ENCODE measurements at regions not wholly inside any gene's neighbourhood (a gene's known extent, or its start where the extent isn't known, plus 50 kb on each side); places are given as distances from the start of the nearest gene placed in this dataset.

DNA sequence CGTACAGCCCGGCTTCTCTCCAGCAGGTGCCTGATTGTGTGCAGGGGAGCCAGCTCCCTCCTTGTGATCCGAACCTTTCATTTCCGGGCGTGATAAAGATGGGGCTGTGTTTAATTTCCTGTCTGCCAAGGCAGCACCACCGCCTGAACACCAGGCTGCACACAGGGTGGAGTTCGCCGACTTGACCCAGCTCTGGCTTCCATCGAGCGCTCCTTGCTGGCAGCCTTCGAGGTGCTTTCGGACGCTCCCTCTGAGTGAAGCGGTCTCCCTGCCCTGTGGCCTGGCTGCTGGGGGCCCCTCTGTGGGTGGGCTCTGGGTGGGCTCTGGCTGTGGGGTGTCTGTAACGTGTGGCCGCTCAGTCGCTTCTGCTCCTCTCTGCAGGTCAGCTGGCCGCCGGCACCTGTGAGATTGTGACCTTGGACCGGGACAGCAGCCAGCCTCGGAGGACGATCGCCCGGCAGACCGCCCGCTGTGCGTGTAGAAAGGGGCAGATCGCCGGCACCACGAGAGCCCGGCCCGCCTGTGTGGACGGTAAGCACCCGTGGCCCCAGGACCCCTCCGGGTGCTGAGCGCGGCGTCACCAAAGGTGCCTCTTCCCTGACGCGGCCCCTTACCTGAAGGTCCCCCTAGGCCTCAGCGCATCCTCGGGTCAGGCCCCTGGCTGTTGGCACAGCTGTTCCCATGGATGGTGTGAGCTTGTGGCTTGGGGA, 1181.3 kb downstream of the BRD1 start:
- TF ChIP-seq, protein P1, sequence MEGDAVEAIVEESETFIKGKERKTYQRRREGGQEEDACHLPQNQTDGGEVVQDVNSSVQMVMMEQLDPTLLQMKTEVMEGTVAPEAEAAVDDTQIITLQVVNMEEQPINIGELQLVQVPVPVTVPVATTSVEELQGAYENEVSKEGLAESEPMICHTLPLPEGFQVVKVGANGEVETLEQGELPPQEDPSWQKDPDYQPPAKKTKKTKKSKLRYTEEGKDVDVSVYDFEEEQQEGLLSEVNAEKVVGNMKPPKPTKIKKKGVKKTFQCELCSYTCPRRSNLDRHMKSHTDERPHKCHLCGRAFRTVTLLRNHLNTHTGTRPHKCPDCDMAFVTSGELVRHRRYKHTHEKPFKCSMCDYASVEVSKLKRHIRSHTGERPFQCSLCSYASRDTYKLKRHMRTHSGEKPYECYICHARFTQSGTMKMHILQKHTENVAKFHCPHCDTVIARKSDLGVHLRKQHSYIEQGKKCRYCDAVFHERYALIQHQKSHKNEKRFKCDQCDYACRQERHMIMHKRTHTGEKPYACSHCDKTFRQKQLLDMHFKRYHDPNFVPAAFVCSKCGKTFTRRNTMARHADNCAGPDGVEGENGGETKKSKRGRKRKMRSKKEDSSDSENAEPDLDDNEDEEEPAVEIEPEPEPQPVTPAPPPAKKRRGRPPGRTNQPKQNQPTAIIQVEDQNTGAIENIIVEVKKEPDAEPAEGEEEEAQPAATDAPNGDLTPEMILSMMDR (conservative IDR thresholded peaks at IDR 0.05; ENCODE audit: low read depth, low read length): no peak
- no peak for TF ChIP-seq POLR2A (IDR thresholded peaks at IDR 0.05; ENCODE audit: low read depth, low read length)
- TF ChIP-seq FOS (IDR thresholded peaks at IDR 0.05; ENCODE audit: low read depth, low read length): no peak
- TF ChIP-seq BHLHE40 (IDR thresholded peaks at IDR 0.05; ENCODE audit: low read depth, low read length): no peak
- TF ChIP-seq CHD1 (IDR thresholded peaks at IDR 0.05; ENCODE audit: low read depth, low read length): no peak
- TF ChIP-seq RFX5 (IDR thresholded peaks at IDR 0.05; ENCODE audit: low read depth, low read length): no peak
- TF ChIP-seq MAZ (IDR thresholded peaks at IDR 0.05; ENCODE audit: borderline replicate concordance, low read depth, low read length): no peak
- no peak for TF ChIP-seq CEBPB (IDR thresholded peaks at IDR 0.05; ENCODE audit: low read depth, low read length)

Data from IMR-90 (cell line).